Kasumi-1 (cell line): ENCODE measurements at regions not wholly inside any gene's neighbourhood (a gene's known extent, or its start where the extent isn't known, plus 50 kb on each side); places are given as distances from the start of the nearest gene placed in this dataset.

Source experiments
- DNase-seq, 2 experiments: peaks; one replicate each; lab custom pipeline; 2025; lab: John Stamatoyannopoulos, UW

GRCh38 chr7:35536396-35536826 is 158.5 kb downstream of the HERPUD2 start:
- no peak for DNase-seq

GRCh38 chr7:35533902-35534301 is 161.0 kb downstream of the HERPUD2 start:
- peak; percentile 40 to 47 for DNase-seq

GRCh38 chr7:35530124-35531109 is 164.5 kb downstream of the HERPUD2 start:
- no peak for DNase-seq

GRCh38 chr7:35529713-35530112 is 165.2 kb downstream of the HERPUD2 start:
- no peak for DNase-seq

GRCh38 chr7:35528381-35528977 is 166.5 kb downstream of the HERPUD2 start:
- no peak for DNase-seq

- no peak for DNase-seq
Measured at GRCh38 chr7:35526645-35527044, 168.3 kb downstream of the HERPUD2 start.

- DNase-seq, result no peak
Measured at GRCh38 chr7:35524112-35524804, 170.7 kb downstream of the HERPUD2 start.

- no peak for DNase-seq
Measured at GRCh38 chr7:35523292-35523691, 171.6 kb downstream of the HERPUD2 start.

GRCh38 chr7:35522697-35523096 is 172.2 kb downstream of the HERPUD2 start:
- no peak for DNase-seq

GRCh38 chr7:35521941-35522340 is 173.0 kb downstream of the HERPUD2 start:
- DNase-seq, result no peak

GRCh38 chr7:35520810-35521625 is 173.9 kb downstream of the HERPUD2 start:
- DNase-seq, result no peak

- DNase-seq, result peak; percentile 91 to 92
Measured at GRCh38 chr7:35519971-35520809, 174.7 kb downstream of the HERPUD2 start.

GRCh38 chr7:35518767-35519166 is 176.2 kb downstream of the HERPUD2 start:
- no peak for DNase-seq

GRCh38 chr7:35516498-35516897 is 178.4 kb downstream of the HERPUD2 start:
- DNase-seq, result no peak

- DNase-seq, result no peak
Measured at GRCh38 chr7:35513828-35514227, 181.1 kb downstream of the HERPUD2 start.

GRCh38 chr7:35513195-35513594 is 181.7 kb downstream of the HERPUD2 start:
- DNase-seq, result no peak

GRCh38 chr7:35512716-35513115 is 182.2 kb downstream of the HERPUD2 start:
- no peak for DNase-seq

GRCh38 chr7:35508623-35509400 is 186.1 kb downstream of the HERPUD2 start:
- peak; percentile 44 to 62 for DNase-seq

GRCh38 chr7:35505066-35505465 is 189.9 kb downstream of the HERPUD2 start:
- no peak for DNase-seq

GRCh38 chr7:35504365-35504764 is 190.6 kb downstream of the HERPUD2 start:
- no peak for DNase-seq
